ENCODE measurements at regions not wholly inside any gene's neighbourhood (a gene's known extent, or its start where the extent isn't known, plus 50 kb on each side); places are given as distances from the start of the nearest gene placed in this dataset.

DNA sequence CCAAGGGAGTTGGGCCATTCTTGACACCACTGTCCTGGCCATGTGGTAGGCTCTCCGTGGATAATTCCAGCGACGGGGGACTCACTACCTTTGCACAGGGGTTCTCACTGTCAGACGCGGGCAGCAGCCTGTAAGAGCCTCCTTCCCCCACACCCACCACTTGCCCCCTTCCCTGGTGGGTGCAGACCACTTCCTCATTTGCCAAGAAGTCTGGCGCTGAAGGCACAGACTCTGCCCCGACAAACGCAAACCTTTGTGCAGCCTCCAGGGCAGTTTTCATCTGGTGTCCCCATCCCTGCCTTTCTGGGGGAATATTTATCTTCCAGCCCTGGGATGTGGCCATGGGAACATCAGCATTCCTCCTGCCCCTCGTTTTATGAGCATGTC lies 422.5 kb downstream of the SHANK2 start:
- TF ChIP-seq CTCF (conservative IDR thresholded peaks at IDR 0.05 in 1 of 2, IDR thresholded peaks at IDR 0.05 in 1 of 2; ENCODE audit: low read depth in 1 of 2, low read length in 2 of 2) (no peak), EZH2 (IDR thresholded peaks at IDR 0.05; ENCODE audit: low read length, missing control alignments) (no peak)
